Activated CD4-positive, alpha-beta T cell treated with anti-CD3 and anti-CD28 coated beads, Interleukin-10, Interleukin-2, amounts not matched to agents 100 ng/mL and 50 ng/mL, durations not matched to agents 16 hours and 8 hours (primary cell): ENCODE measurements at regions not wholly inside any gene's neighbourhood (a gene's known extent, or its start where the extent isn't known, plus 50 kb on each side); places are given as distances from the start of the nearest gene placed in this dataset.
"Not testable (repeated sequence)": the region's sequence is repeated elsewhere in the genome, so short reads cannot be mapped to it uniquely, and the experiment has no call there.

Experiments
- DNase-seq: peaks from one replicate; pipeline ENCODE4 v3.0.0-alpha.2; 2020

DNA sequence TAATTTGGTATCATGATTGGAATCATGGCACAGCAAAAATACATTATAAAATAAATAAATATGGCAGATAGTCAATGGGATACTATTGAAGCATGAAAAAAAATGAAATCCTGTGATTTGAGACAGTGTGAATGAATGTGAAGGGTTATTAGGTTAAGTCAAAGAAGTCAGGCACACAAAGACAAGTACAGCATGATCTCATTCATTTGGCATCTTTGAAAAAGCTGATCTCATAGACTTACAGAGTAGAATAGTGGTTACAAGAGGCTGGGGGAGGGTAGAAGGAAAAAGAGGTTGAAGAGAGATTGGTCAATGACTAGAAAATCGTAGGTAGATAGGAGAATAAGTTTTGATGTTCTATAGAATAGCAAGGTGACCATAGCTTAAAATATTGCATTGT is 295.1 kb upstream of the SLITRK5 start:
- DNase-seq = no peak

DNA sequence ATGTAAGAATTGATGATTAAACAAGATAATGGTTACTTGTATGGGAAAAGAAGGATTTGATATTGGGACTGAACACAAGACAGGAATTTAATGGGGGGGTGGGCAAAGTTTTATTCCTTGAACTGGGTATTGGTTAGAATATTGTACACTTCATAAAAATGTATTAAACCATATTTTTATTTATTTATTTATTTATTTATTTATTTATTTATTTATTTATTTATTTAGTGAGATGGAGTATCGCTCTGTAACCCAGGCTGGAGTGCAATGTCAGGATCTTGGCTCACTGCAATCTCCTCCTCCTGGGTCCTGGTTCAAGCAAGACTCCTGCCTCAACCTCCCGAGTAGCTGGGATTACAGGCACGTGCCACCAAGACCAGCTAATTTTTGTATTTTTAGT is 287.1 kb upstream of the SLITRK5 start:
- no peak for DNase-seq

DNA sequence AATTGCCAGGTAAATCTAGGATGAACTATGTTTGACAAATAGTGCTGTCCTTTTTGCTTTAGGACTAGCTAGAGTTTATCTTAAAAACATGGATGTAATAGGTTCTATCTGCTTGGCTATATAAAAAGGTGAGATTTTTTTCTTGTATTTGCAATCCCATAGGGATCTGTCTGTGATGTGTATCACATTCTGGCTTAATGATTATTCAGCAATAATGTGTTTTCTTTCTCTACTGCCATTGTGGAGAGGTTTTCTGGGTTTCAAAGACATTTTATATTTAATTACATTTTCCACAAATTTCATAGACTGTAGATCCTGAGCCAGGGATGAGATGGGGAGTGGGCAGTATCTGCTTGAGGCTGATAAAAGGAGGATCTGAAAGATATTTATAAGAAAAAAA is 277.8 kb upstream of the SLITRK5 start:
- DNase-seq = no peak

DNA sequence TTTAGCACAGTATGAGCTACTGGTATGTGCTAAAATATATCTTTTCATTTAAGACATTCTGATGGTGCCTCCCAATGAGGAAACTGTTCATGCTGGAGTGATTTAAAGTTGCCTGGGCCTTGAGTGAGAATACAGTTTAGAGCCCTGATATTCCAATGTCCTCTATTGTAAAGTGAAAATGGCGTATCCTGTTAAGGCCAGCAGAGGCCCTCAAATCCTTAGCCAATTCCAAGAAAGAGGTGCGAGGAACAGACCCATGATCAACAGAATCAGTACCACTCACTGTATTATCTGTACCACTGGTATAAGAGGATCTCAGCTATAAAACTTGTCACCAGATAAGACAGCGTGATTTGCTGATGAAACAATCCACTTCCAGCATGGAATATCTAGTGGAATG is 273.1 kb upstream of the SLITRK5 start:
- no peak for DNase-seq

DNA sequence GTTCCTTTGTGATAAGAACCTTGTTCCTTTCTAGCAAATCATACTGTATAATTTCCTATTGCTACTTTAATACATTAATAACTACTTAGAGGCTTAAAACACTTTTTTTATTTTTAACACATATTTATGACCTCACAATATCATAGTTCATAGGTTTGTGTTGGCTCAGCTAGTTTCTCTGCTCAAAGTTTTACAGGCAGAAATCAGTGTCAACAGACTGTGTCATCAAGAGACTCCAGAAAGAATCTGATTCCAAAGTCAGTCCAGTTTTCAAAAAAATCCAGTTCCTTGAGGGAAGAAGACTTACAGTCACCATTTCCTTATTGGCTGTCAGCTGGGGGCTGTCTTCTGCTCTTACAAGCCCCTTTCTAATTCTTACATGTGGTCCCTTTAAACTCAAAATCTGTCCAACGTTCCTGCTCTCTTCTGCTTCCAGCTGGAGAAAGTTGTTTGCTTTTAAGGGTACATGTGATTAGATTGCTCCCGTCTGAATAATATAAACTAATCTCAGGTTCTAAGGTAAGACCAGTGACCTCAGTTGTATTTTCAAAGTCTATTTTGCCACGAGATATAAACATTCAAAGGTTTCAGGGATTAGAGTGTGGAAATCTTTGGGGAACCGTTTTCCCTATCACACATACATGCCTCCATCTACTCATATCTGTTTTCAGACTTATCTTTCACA is 267.3 kb upstream of the SLITRK5 start:
- DNase-seq = no peak

DNA sequence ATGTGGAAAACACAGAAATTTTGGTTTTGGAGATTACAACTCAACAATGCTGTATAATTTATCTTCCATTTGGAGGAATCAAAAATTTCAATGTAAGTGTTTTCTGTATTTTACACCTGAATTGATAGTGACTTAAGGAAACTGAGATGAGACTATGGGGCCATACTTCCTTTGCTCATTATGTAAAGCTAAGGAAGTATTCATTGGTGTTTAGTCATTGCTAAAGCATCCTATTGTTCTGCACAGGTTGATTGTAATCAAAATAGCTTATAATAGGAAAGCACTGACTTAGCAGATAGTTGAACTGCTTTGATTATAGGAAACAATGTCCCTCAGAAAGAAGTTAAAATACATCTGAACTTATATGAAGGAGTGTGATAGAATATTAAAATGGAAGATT is 244.4 kb upstream of the SLITRK5 start:
- no peak for DNase-seq

DNA sequence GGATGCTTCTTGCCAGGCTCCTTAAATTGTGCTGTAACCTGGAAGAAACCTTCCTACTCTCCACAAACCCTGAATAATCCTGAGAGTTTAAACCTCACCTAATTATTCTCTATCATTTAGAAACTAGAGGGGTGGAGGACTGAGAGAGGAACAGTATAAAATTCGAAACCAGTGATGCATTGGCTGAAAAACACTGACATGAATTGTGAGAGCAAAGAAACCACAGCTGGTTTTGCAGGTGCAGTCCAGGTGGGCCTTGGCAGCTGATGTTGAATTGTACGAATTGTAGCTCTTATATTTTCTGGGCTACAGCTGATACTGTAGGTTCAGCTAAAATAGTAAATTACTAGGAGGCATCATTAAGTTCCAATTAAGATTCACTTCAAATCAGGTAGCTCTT is 227.0 kb upstream of the SLITRK5 start:
- DNase-seq = no peak

DNA sequence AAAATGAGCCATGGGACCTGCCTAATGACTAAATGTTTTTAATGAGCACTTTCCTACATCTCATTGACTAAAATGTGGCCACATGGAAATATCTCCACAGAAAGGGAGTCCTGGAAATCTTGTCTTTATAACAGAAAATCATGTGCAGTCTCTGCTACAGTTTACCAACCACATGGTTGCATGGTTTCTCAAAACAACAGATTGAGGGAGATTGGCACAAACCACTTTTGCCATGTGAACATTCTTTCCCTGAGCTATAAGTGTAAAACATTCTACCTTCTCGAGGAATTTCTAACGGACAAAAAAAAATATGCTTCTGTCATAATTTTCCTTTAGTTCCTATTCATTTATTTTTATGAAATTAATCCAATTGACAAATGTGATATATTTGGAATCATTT is 218.9 kb upstream of the SLITRK5 start:
- no peak for DNase-seq

DNA sequence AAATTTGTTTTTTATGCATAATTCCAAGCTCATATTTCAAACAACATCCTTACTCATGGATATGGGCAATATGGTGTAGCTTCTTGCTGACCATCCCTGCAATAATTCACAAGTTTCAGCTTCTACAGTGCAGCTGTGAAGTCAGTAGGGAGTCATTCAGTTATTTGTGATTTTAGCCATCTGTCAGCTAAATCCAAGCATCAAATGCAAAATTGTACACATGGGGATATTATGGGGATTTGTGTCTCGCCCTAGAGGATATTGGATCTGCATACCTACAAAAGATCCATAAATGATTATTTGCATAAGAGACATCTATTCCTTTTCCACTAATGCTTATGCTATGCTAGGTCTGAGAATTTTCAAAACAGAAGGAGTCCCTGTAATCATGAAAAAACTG is 217.9 kb upstream of the SLITRK5 start:
- DNase-seq = no peak

DNA sequence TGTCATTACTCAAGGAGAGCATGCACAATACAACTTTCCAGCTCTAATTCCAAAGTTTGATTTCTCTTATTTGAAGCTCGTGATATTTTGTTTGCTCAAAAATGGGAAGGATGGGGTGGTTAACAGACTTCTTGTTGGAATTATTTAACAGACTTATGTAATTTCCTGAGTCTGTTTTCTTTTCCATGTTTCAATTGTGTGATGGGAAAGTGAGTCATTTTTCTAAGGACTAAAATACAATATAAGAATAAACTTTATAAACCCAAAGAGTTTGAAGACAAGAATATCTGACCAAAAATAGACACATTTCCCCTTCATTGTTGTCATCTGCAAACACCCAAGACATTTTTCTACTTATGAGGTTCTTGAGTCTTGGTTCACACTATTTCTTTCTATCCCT is 211.8 kb upstream of the SLITRK5 start:
- no peak for DNase-seq

DNA sequence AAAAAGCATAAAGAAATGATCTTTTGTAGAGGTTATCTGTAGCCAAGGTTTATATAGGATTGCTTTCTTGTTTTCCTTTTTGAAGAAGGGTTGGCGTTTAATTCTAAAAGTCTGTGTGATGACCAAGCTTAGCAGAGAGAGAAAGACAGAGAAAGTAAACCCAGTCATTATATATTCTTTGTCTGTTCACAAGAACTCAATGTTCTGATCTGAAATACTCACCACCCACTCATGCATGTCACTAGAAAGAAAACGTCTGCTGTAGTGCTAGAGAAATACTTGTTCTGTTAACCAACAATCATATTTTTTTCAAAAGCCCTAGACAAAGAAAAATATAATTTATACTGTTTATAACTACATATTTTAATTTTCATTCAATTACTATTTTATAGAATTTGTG is 173.7 kb upstream of the SLITRK5 start:
- DNase-seq = no peak

DNA sequence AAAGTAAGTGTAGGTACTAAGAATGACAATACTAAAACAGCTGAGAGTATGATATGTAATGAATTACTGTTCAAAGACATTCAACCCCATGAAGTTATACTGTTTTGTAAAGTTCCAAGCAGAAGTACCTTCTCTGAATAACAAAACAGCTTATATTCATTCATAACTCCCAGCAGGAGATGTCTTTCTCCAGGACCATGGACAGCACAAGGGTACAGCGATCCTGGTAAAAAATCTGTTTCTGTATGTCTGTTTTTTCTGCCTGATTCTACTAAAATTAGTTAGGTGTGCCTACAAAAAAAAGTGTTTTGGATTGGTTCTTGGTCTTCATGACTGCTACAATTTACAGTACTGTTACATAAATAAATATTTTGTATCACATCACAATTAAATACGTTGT is 172.5 kb upstream of the SLITRK5 start:
- DNase-seq = no peak

DNA sequence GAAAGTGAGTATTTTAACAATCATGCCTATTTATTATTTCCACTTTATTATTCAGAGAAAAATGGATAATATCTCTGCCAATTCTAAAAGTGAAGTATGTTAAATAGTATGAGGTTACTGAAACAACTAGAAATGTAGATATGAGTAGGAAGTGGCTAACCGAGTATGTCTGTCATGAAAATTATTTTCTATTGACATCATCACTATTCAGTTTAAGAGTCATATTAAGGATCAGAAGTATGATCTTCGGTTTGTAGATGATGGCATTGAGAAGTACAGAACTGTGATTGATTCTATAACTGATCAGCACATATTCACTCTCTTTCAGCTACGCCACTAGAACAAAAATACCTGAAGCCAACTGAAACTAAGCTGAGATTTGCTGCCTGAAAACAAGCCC is 146.4 kb upstream of the SLITRK5 start:
- DNase-seq = no peak

DNA sequence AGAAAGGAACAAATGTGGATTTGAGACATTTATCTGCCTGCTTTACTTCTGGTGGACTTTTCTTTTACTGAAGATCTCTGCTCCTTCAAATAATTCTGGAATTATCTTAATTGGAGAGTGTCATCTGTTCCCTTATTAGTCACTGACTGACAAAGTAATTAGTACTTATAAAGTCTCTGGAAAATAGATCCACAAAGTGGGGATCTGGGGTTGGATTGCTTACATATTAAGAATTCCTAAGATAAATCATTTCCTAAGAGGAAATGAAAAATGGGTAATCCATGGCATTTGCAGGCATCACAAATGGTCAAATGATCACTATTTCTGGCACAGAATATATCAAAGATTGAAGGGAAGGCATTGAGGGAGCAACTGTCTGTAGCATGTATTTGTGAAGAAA is 137.4 kb upstream of the SLITRK5 start:
- DNase-seq = no peak

DNA sequence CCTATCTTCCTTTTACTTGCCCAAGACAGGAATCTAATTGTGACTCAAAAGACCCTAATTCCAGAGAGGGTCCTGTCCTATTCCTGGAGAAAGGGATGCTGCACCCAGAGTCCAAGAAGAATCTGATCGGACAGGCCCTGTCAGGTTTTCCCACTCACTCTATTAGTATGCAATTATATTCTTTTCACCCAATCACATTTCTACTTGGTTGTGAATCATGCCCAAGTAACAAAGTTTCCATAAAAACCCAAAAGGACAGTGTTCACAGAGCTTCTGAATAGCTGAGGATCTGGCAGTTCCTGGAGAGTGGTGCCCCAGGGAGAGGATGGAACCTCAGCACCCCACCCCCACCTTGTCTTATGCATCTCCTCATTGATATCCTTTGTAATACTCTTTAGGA is 135.3 kb upstream of the SLITRK5 start:
- no peak for DNase-seq

DNA sequence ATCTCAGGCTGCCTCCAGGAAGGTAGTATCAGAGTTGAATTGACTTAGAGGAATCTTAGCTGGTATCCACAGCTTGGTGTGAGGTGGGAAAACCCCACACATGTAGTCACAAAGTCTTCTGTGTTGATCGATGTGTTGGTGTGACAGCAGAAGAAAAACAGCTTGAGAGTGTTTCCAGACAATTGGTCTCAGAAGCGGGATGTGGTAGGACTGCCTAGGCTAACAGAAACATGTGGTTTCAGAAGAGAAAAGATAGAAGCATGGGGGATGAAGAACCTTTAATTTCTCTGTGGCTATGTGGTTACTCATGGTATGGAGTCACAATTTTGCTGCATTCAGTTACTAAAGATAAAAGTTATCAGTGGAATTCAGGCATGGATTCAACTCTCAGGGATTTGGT is 134.7 kb upstream of the SLITRK5 start:
- DNase-seq = peak; percentile 0

DNA sequence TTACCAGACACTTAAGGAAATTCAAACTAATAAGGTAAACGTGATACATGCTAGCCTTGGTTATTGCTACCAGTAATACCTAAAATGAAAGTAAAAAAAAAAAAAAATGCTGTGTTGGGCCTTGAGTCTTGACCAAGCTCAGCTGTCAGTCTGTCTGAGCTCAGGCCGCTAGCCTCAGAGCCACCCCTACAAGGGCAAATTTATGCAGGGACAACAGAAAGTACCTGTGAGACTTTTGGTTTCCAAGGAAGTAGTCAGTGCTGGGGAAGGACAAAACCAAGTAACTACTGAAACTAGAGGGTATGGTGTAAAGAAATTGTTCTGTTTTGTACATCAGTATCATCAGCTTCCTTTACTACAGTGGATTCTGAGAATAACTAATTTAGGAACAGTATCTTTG is 134.3 kb upstream of the SLITRK5 start:
- no peak for DNase-seq

DNA sequence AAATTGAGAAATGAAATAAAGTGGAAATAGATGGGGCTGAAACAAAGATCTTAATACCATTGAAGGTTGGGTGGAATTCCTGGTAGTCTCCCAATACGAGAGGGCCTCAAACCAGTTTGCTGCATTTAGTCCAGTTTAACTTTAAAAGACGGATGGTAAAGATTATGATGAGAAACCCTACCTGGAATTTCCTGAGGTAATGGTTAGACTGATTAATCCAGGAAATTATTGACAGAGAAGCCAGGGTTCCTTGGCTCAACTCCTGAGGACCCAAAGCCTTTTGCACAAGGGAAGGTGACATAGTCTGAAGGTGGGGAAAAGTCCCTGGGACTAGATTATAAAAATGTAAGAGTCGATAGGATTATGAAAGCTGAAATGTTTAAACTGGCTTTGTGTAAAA is 133.2 kb upstream of the SLITRK5 start:
- no peak for DNase-seq

DNA sequence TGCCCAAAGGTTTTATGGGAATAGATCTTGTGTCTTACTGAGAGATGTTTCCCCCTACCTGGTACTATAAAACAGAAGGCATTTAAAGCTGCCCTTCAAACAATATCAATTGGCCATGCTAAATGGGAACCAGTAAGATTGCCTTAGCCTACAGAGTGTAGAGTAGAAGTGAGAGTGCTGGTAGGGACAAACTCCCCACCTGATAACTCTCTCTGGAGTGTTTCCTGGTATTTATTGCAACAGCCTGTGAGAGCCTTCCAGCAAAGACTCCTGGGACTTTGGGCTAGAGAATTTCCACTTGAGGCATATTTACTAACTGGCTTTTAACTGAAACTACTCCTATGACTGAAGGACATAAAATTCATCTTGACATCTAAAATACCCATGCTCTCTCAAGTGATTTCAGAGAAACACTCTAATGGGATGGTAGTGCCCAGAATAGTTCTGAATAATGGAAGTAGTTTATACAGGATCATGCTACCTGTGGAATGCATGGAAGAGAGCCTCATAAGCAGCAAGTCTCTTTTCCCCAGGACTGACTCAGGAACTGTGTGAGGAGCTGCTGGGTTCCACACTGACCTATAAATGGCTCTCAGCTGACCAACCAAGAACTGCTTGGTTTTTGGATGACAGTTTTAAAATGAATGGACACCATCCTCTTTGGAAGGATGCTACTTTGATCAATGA is 132.7 kb upstream of the SLITRK5 start:
- DNase-seq = no peak

DNA sequence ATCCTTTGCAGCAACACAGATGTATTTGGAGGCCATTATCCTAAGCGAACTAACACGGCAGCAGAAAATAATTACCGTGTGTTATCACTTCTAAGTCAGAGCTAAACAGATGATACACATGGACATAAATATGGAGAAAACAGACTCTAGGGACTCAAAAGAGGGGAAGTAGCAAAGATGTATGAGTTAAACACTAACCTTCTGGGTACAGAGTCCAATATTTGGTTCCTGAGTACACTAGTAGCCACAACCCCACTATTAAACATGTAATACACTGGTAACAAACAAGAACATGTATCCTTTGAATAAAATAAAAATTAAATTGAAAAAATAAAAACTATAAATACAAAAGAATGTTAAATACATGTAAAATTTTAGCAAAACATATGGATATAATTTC is 118.0 kb upstream of the SLITRK5 start:
- no peak for DNase-seq

DNA sequence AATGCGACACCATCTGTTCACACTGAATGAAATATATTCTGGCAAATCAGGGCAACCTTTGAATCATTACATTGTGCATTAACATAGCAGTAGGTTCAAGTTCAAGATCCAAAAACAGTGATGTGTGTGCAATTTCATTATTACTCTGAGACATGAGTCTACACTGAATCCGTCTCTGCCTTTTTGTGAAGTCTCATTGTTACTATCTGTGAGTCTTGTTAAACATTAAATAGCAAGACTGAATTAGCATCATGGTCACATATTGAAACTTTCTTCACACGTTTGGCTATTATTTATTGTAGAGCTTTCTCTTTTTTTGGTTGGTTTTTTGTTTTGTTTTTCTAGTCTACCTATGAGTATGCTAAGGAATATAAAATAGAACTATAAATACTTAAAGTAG is 117.1 kb upstream of the SLITRK5 start:
- no peak for DNase-seq

DNA sequence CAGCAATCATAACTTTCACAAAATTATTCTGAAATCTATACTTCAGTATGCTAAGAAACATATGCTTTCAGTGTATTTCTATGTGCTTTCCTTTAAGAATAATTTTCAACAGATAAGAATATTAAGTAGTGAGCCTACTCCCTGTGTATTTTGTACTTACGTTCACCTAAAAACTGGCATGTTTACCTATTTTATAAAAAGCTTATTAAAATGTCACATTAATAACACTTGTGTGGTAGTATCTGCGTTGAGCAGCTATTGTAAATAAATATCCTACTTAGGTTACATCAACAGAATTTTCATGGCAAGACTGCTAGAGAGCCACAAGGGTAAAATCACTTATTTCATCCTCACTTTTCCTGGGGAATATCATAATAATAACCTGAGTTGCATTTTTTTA is 113.4 kb upstream of the SLITRK5 start:
- DNase-seq = no peak

DNA sequence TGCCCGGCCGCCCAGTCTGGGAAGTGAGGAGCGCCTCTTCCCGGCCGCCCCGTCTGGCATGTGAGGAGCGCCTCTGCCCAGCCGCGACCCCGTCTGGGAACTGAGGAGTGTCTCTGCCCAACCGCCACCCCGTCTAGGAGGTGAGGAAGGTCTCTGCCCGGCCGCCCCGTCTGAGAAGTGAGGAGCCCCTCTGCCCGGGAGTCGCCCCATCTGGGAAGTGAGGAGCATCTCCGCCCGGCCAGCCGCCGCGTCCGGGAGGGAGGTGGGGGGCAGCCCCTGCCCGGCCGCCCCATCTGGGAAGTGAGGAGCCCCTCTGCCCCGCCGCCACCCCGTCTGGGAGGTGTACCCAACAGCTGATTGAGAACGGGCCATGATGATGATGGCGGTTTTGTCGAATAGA is 109.6 kb upstream of the SLITRK5 start:
- not testable (repeated sequence) for DNase-seq

DNA sequence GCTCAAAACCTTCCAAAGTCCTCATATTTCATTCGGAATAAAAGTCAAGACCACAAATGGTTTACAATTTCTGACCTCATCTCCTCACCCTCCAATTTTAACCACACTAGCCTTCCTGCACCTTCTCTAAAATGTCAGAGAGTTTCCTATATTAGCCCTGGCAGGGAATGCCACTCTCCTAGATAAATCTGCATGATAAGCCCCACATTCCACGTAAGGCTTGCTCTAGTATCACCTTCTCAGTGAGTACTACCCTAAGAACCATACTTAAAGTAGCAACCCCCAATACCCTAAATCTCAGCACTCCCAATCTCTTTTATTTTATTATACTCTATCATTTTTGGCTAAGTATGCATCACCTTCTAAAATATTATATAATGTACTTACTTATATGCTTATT is 100.5 kb upstream of the SLITRK5 start:
- DNase-seq = no peak

DNA sequence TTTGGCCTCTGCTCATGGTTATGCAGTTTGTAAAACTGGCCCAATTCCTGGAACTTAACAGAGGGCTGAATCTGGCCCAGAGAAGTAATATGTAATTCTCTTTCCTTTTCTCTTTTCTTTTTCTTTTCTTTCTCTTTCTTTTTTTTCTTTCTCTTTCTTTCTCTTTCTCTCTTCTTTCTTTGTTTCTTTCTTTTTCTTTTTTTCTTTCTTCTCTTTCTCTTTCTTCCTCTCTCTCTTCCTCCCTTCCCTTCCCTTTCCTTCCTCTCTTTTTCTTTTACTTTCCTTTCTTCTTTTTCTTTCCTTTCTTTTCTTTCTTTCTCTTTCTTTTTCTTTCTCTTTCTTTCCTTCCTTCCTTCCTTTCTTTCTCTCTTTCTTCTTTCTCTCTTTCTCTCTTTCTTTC is 88.8 kb upstream of the SLITRK5 start:
- no peak for DNase-seq
